CD4-positive, alpha-beta T cell treated with Interferon gamma for 1 hour (primary cell): ENCODE measurements at regions not wholly inside any gene's neighbourhood (a gene's known extent, or its start where the extent isn't known, plus 50 kb on each side); places are given as distances from the start of the nearest gene placed in this dataset.

ENCODE experiments used
- DNase-seq: peaks from one replicate; pipeline ENCODE4 v3.0.0-alpha.2; 2020

- DNase-seq, result no peak
These were observed 329.8 kb downstream of the ATP23 start for GRCh38 chr12:58270966-58271705.

GRCh38 chr12:58272461-58272860 is 331.1 kb downstream of the ATP23 start:
- no peak for DNase-seq

- DNase-seq, result no peak
These were observed 335.9 kb downstream of the ATP23 start for GRCh38 chr12:58277231-58277630.

- no peak for DNase-seq
These were observed 342.2 kb downstream of the ATP23 start for GRCh38 chr12:58283553-58283952.

GRCh38 chr12:58285551-58285950 is 344.2 kb downstream of the ATP23 start:
- DNase-seq, result no peak

GRCh38 chr12:58286353-58286752 is 345.0 kb downstream of the ATP23 start:
- no peak for DNase-seq

- DNase-seq, result no peak
These were observed 346.8 kb downstream of the ATP23 start for GRCh38 chr12:58288190-58288589.

- no peak for DNase-seq
These were observed 349.7 kb downstream of the ATP23 start for GRCh38 chr12:58291106-58291505.

GRCh38 chr12:58293308-58293982 is 352.1 kb downstream of the ATP23 start:
- DNase-seq, result no peak

- no peak for DNase-seq
These were observed 353.9 kb downstream of the ATP23 start for GRCh38 chr12:58295268-58295667.

GRCh38 chr12:58296863-58297262 is 355.5 kb downstream of the ATP23 start:
- DNase-seq, result no peak

- DNase-seq, result no peak
These were observed 357.4 kb downstream of the ATP23 start for GRCh38 chr12:58298803-58299202.

GRCh38 chr12:58299371-58299770 is 358.0 kb downstream of the ATP23 start:
- no peak for DNase-seq

- DNase-seq, result no peak
These were observed 359.8 kb downstream of the ATP23 start for GRCh38 chr12:58301038-58301729.

- no peak for DNase-seq
These were observed 360.4 kb downstream of the ATP23 start for GRCh38 chr12:58301730-58302122.

- DNase-seq, result no peak
These were observed 361.2 kb downstream of the ATP23 start for GRCh38 chr12:58302487-58303011.

- no peak for DNase-seq
These were observed 365.1 kb downstream of the ATP23 start for GRCh38 chr12:58306266-58307000.

GRCh38 chr12:58309806-58310205 is 368.4 kb downstream of the ATP23 start:
- no peak for DNase-seq

GRCh38 chr12:58310368-58310767 is 369.0 kb downstream of the ATP23 start:
- DNase-seq, result no peak

- no peak for DNase-seq
These were observed 369.6 kb downstream of the ATP23 start for GRCh38 chr12:58310809-58311622.

- no peak for DNase-seq
These were observed 371.9 kb downstream of the ATP23 start for GRCh38 chr12:58313091-58313855.
